OCI-LY3 (cell line): ENCODE measurements at regions not wholly inside any gene's neighbourhood (a gene's known extent, or its start where the extent isn't known, plus 50 kb on each side); places are given as distances from the start of the nearest gene placed in this dataset.

Experiments used
- CTCF ChIP-seq: fragments of 200-600, 300-600 bp; sonication (generic); IDR thresholded peaks from 2 replicates; pipeline ENCODE4 v1.5.1; 2014; ENCODE audit warnings: antibody characterized with exemption, low read length, low read depth
- EZH2phosphoT487 ChIP-seq: fragments of 200-600 bp; shearing (Covaris generic); IDR thresholded peaks from 2 replicates; pipeline ENCODE4 v1.6.1; 2018; ENCODE audit warnings: antibody characterized with exemption, mixed run types, low read depth

GRCh38 chr18:39365836-39366485, 1800.4 kb upstream of the CELF4 start:
- TF ChIP-seq EZH2phosphoT487 (no peak), CTCF (no peak)
